SJCRH30 (cell line): ENCODE measurements at regions not wholly inside any gene's neighbourhood (a gene's known extent, or its start where the extent isn't known, plus 50 kb on each side); places are given as distances from the start of the nearest gene placed in this dataset.

Source experiments
- DNase-seq, 2 experiments: peaks; one replicate each; pipeline ENCODE4 v3.0.0-alpha.2; 2015 to 2020
- H3K27ac ChIP-seq: fragments of 250-450 bp; sonication (Bioruptor Pico); 2 replicates; pipeline ENCODE4 v1.5.1; 2020; ENCODE audit warnings: mild to moderate bottlenecking, moderate library complexity
- H3K27me3 ChIP-seq: fragments of 250-450 bp; sonication (Bioruptor Pico); 2 replicates; pipeline ENCODE4 v1.5.1; 2020; ENCODE audit warnings: mild to moderate bottlenecking, moderate library complexity
- H3K36me3 ChIP-seq: fragments of 250-450 bp; sonication (Bioruptor Pico); 2 replicates; pipeline ENCODE4 v1.5.1; 2020; ENCODE audit warnings: mild to moderate bottlenecking, moderate library complexity
- H3K4me1 ChIP-seq: fragments of 250-450 bp; sonication (Bioruptor Pico); 2 replicates; pipeline ENCODE4 v1.5.1; 2020; ENCODE audit warnings: mild to moderate bottlenecking, moderate library complexity
- H3K4me3 ChIP-seq: fragments of 250-450 bp; sonication (Bioruptor Pico); 2 replicates; pipeline ENCODE4 v1.5.1; 2020; ENCODE audit warnings: mild to moderate bottlenecking, moderate library complexity
- H3K9me3 ChIP-seq: fragments of 250-450 bp; sonication (Bioruptor Pico); replicated peaks from 2 replicates; pipeline ENCODE4 v1.5.1; 2020; ENCODE audit warnings: mild to moderate bottlenecking, moderate library complexity

- no peaks in the 10 kb centered on the region for H3K36me3 ChIP-seq
- no peaks in the 10 kb centered on the region for H3K9me3 ChIP-seq
- peaks cover 35% of the 10 kb centered on the region for H3K4me1 ChIP-seq
- H3K27ac ChIP-seq, result no peak overlapping the region
- H3K27me3 ChIP-seq, result no peaks in the 10 kb centered on the region
- H3K4me3 ChIP-seq, result no peak overlapping the region
- DNase-seq, result no peak
These were observed 55.1 kb upstream of the TNFRSF19 start for GRCh38 chr13:23515116-23515515.

- no peak overlapping the region for H3K27ac ChIP-seq
- DNase-seq, result no peak
- no peaks in the 10 kb centered on the region for H3K9me3 ChIP-seq
- H3K4me3 ChIP-seq, result no peak overlapping the region
- H3K4me1 ChIP-seq, result peaks cover 30% of the 10 kb centered on the region
- H3K27me3 ChIP-seq, result no peaks in the 10 kb centered on the region
- H3K36me3 ChIP-seq, result no peaks in the 10 kb centered on the region
These were observed 54.0 kb upstream of the TNFRSF19 start for GRCh38 chr13:23516190-23516589.

GRCh38 chr13:23516702-23517101 lies 53.5 kb upstream of the TNFRSF19 start:
- Histone ChIP-seq H3K27ac (no peak overlapping the region), H3K36me3 (no peaks in the 10 kb centered on the region), H3K9me3 (no peaks in the 10 kb centered on the region), H3K4me3 (no peak overlapping the region), H3K27me3 (no peaks in the 10 kb centered on the region), H3K4me1 (peaks cover 25% of the 10 kb centered on the region)
- no peak for DNase-seq

- no peak overlapping the region for H3K27ac ChIP-seq
- H3K9me3 ChIP-seq, result no peaks in the 10 kb centered on the region
- H3K27me3 ChIP-seq, result no peaks in the 10 kb centered on the region
- DNase-seq, result no peak
- H3K4me3 ChIP-seq, result no peak overlapping the region
- peaks cover 24% of the 10 kb centered on the region for H3K4me1 ChIP-seq
- H3K36me3 ChIP-seq, result no peaks in the 10 kb centered on the region
These were observed 52.0 kb upstream of the TNFRSF19 start for GRCh38 chr13:23518231-23518630.
